ENCODE measurements at regions not wholly inside any gene's neighbourhood (a gene's known extent, or its start where the extent isn't known, plus 50 kb on each side); places are given as distances from the start of the nearest gene placed in this dataset.

- no peaks in the 10 kb centered on the region for H3K36me3 ChIP-seq (ENCODE audit: control insufficient read depth in 1 of 2, insufficient read depth in 2 of 2, low read length in 2 of 2)
- H3K4me3 ChIP-seq (ENCODE audit: low read depth in 1 of 2, low read length in 2 of 2), result no peak overlapping the region
- H3K9me3 ChIP-seq (ENCODE audit: control insufficient read depth in 1 of 2, low read length in 2 of 2), result no peaks in the 10 kb centered on the region
- H3K27ac ChIP-seq (ENCODE audit: low read length), result no peak overlapping the region
- no peaks in the 10 kb centered on the region for H3K4me1 ChIP-seq (ENCODE audit: control insufficient read depth in 1 of 2, insufficient read depth in 2 of 2, low read length in 2 of 2)
- no peaks in the 10 kb centered on the region for H3K27me3 ChIP-seq (ENCODE audit: low read depth, low read length)
Measured at GRCh38 chr12:77256956-77257355, 191.6 kb upstream of the E2F7 start.

- Histone ChIP-seq H3K27ac (ENCODE audit: low read length) (no peak overlapping the region), H3K36me3 (ENCODE audit: control insufficient read depth in 1 of 2, insufficient read depth in 2 of 2, low read length in 2 of 2) (no peaks in the 10 kb centered on the region), H3K9me3 (ENCODE audit: control insufficient read depth in 1 of 2, low read length in 2 of 2) (no peaks in the 10 kb centered on the region), H3K4me3 (ENCODE audit: low read depth in 1 of 2, low read length in 2 of 2) (no peak overlapping the region), H3K27me3 (ENCODE audit: low read depth, low read length) (no peaks in the 10 kb centered on the region), H3K4me1 (ENCODE audit: control insufficient read depth in 1 of 2, insufficient read depth in 2 of 2, low read length in 2 of 2) (peaks cover 0 to 4% of the 10 kb centered on the region in 2 donors)
Measured at GRCh38 chr12:77253321-77253720, 188.0 kb upstream of the E2F7 start.

- Histone ChIP-seq H3K4me1 (ENCODE audit: control insufficient read depth in 1 of 2, insufficient read depth in 2 of 2, low read length in 2 of 2) (peaks cover 0 to 4% of the 10 kb centered on the region in 2 donors), H3K27me3 (ENCODE audit: low read depth, low read length) (no peaks in the 10 kb centered on the region), H3K9me3 (ENCODE audit: control insufficient read depth in 1 of 2, low read length in 2 of 2) (no peaks in the 10 kb centered on the region), H3K4me3 (ENCODE audit: low read depth in 1 of 2, low read length in 2 of 2) (no peak overlapping the region), H3K36me3 (ENCODE audit: control insufficient read depth in 1 of 2, insufficient read depth in 2 of 2, low read length in 2 of 2) (no peaks in the 10 kb centered on the region), H3K27ac (ENCODE audit: low read length) (no peak overlapping the region)
Measured at GRCh38 chr12:77251799-77252198, 186.4 kb upstream of the E2F7 start.

- Histone ChIP-seq H3K4me3 (ENCODE audit: low read depth in 1 of 2, low read length in 2 of 2) (no peak overlapping the region), H3K4me1 (ENCODE audit: control insufficient read depth in 1 of 2, insufficient read depth in 2 of 2, low read length in 2 of 2) (peaks cover 0 to 4% of the 10 kb centered on the region in 2 donors), H3K27ac (ENCODE audit: low read length) (no peak overlapping the region), H3K36me3 (ENCODE audit: control insufficient read depth in 1 of 2, insufficient read depth in 2 of 2, low read length in 2 of 2) (no peaks in the 10 kb centered on the region), H3K9me3 (ENCODE audit: control insufficient read depth in 1 of 2, low read length in 2 of 2) (no peaks in the 10 kb centered on the region), H3K27me3 (ENCODE audit: low read depth, low read length) (no peaks in the 10 kb centered on the region)
Measured at GRCh38 chr12:77249892-77250291, 184.5 kb upstream of the E2F7 start.

- Histone ChIP-seq H3K4me3 (ENCODE audit: low read depth in 1 of 2, low read length in 2 of 2) (no peak overlapping the region), H3K36me3 (ENCODE audit: control insufficient read depth in 1 of 2, insufficient read depth in 2 of 2, low read length in 2 of 2) (no peaks in the 10 kb centered on the region), H3K27ac (ENCODE audit: low read length) (no peak overlapping the region), H3K4me1 (ENCODE audit: control insufficient read depth in 1 of 2, insufficient read depth in 2 of 2, low read length in 2 of 2) (peaks cover 0 to 4% of the 10 kb centered on the region in 2 donors), H3K27me3 (ENCODE audit: low read depth, low read length) (no peaks in the 10 kb centered on the region), H3K9me3 (ENCODE audit: control insufficient read depth in 1 of 2, low read length in 2 of 2) (no peaks in the 10 kb centered on the region)
Measured at GRCh38 chr12:77248036-77248435, 182.7 kb upstream of the E2F7 start.

GRCh38 chr12:77247542-77247941 is 182.2 kb upstream of the E2F7 start:
- Histone ChIP-seq H3K4me1 (ENCODE audit: control insufficient read depth in 1 of 2, insufficient read depth in 2 of 2, low read length in 2 of 2) (peaks cover 0 to 4% of the 10 kb centered on the region in 2 donors), H3K4me3 (ENCODE audit: low read depth in 1 of 2, low read length in 2 of 2) (no peak overlapping the region), H3K27me3 (ENCODE audit: low read depth, low read length) (no peaks in the 10 kb centered on the region), H3K36me3 (ENCODE audit: control insufficient read depth in 1 of 2, insufficient read depth in 2 of 2, low read length in 2 of 2) (no peaks in the 10 kb centered on the region), H3K9me3 (ENCODE audit: control insufficient read depth in 1 of 2, low read length in 2 of 2) (no peaks in the 10 kb centered on the region), H3K27ac (ENCODE audit: low read length) (no peak overlapping the region)

- no peaks in the 10 kb centered on the region for H3K36me3 ChIP-seq (ENCODE audit: control insufficient read depth in 1 of 2, insufficient read depth in 2 of 2, low read length in 2 of 2)
- no peaks in the 10 kb centered on the region for H3K27me3 ChIP-seq (ENCODE audit: low read depth, low read length)
- H3K4me1 ChIP-seq (ENCODE audit: control insufficient read depth in 1 of 2, insufficient read depth in 2 of 2, low read length in 2 of 2), result no peaks in the 10 kb centered on the region
- H3K4me3 ChIP-seq (ENCODE audit: low read depth in 1 of 2, low read length in 2 of 2), result no peak overlapping the region
- no peaks in the 10 kb centered on the region for H3K9me3 ChIP-seq (ENCODE audit: control insufficient read depth in 1 of 2, low read length in 2 of 2)
- H3K27ac ChIP-seq (ENCODE audit: low read length), result no peak overlapping the region
Measured at GRCh38 chr12:77243345-77243744, 178.0 kb upstream of the E2F7 start.

- Histone ChIP-seq H3K36me3 (ENCODE audit: control insufficient read depth in 1 of 2, insufficient read depth in 2 of 2, low read length in 2 of 2) (no peaks in the 10 kb centered on the region), H3K27me3 (ENCODE audit: low read depth, low read length) (no peaks in the 10 kb centered on the region), H3K27ac (ENCODE audit: low read length) (no peak overlapping the region), H3K4me3 (ENCODE audit: low read depth in 1 of 2, low read length in 2 of 2) (no peak overlapping the region), H3K4me1 (ENCODE audit: control insufficient read depth in 1 of 2, insufficient read depth in 2 of 2, low read length in 2 of 2) (no peaks in the 10 kb centered on the region), H3K9me3 (ENCODE audit: control insufficient read depth in 1 of 2, low read length in 2 of 2) (no peaks in the 10 kb centered on the region)
Measured at GRCh38 chr12:77239617-77240016, 174.2 kb upstream of the E2F7 start.

- Histone ChIP-seq H3K27ac (ENCODE audit: low read length) (no peak overlapping the region), H3K36me3 (ENCODE audit: control insufficient read depth in 1 of 2, insufficient read depth in 2 of 2, low read length in 2 of 2) (no peaks in the 10 kb centered on the region), H3K27me3 (ENCODE audit: low read depth, low read length) (no peaks in the 10 kb centered on the region), H3K9me3 (ENCODE audit: control insufficient read depth in 1 of 2, low read length in 2 of 2) (no peaks in the 10 kb centered on the region), H3K4me3 (ENCODE audit: low read depth in 1 of 2, low read length in 2 of 2) (no peak overlapping the region), H3K4me1 (ENCODE audit: control insufficient read depth in 1 of 2, insufficient read depth in 2 of 2, low read length in 2 of 2) (no peaks in the 10 kb centered on the region)
Measured at GRCh38 chr12:77238335-77238734, 173.0 kb upstream of the E2F7 start.

GRCh38 chr12:77237896-77238295 is 172.5 kb upstream of the E2F7 start:
- H3K4me3 ChIP-seq (ENCODE audit: low read depth in 1 of 2, low read length in 2 of 2), result no peak overlapping the region
- no peaks in the 10 kb centered on the region for H3K27me3 ChIP-seq (ENCODE audit: low read depth, low read length)
- H3K4me1 ChIP-seq (ENCODE audit: control insufficient read depth in 1 of 2, insufficient read depth in 2 of 2, low read length in 2 of 2), result no peaks in the 10 kb centered on the region
- no peaks in the 10 kb centered on the region for H3K9me3 ChIP-seq (ENCODE audit: control insufficient read depth in 1 of 2, low read length in 2 of 2)
- no peak overlapping the region for H3K27ac ChIP-seq (ENCODE audit: low read length)
- no peaks in the 10 kb centered on the region for H3K36me3 ChIP-seq (ENCODE audit: control insufficient read depth in 1 of 2, insufficient read depth in 2 of 2, low read length in 2 of 2)

- H3K9me3 ChIP-seq (ENCODE audit: control insufficient read depth in 1 of 2, low read length in 2 of 2), result no peaks in the 10 kb centered on the region
- H3K36me3 ChIP-seq (ENCODE audit: control insufficient read depth in 1 of 2, insufficient read depth in 2 of 2, low read length in 2 of 2), result no peaks in the 10 kb centered on the region
- no peak overlapping the region for H3K27ac ChIP-seq (ENCODE audit: low read length)
- no peaks in the 10 kb centered on the region for H3K4me1 ChIP-seq (ENCODE audit: control insufficient read depth in 1 of 2, insufficient read depth in 2 of 2, low read length in 2 of 2)
- H3K4me3 ChIP-seq (ENCODE audit: low read depth in 1 of 2, low read length in 2 of 2), result no peak overlapping the region
- H3K27me3 ChIP-seq (ENCODE audit: low read depth, low read length), result no peaks in the 10 kb centered on the region
Measured at GRCh38 chr12:77236066-77236465, 170.7 kb upstream of the E2F7 start.

- Histone ChIP-seq H3K4me3 (ENCODE audit: low read depth in 1 of 2, low read length in 2 of 2) (no peak overlapping the region), H3K9me3 (ENCODE audit: control insufficient read depth in 1 of 2, low read length in 2 of 2) (no peaks in the 10 kb centered on the region), H3K27me3 (ENCODE audit: low read depth, low read length) (no peaks in the 10 kb centered on the region), H3K27ac (ENCODE audit: low read length) (no peak overlapping the region), H3K4me1 (ENCODE audit: control insufficient read depth in 1 of 2, insufficient read depth in 2 of 2, low read length in 2 of 2) (no peaks in the 10 kb centered on the region), H3K36me3 (ENCODE audit: control insufficient read depth in 1 of 2, insufficient read depth in 2 of 2, low read length in 2 of 2) (no peaks in the 10 kb centered on the region)
Measured at GRCh38 chr12:77232045-77232444, 166.7 kb upstream of the E2F7 start.

Data from muscle layer of duodenum (tissue), 2 donors.